Neural cell (in vitro differentiated cells): ENCODE measurements at regions not wholly inside any gene's neighbourhood (a gene's known extent, or its start where the extent isn't known, plus 50 kb on each side); places are given as distances from the start of the nearest gene placed in this dataset.

Source experiments
- H2AFZ ChIP-seq: fragments of 200-600, 300-800 bp; sonication (generic), shearing (Covaris generic); 2 replicates; pipeline ENCODE4 v1.6.0; 2014; ENCODE audit warnings: low read depth, mild to moderate bottlenecking, antibody characterized with exemption, low read length, moderate library complexity
- H3F3A ChIP-seq: fragments of 200-600 bp; shearing (Covaris generic); 2 replicates; pipeline ENCODE4 v1.6.1; 2016; ENCODE audit warnings: mild to moderate bottlenecking, moderate library complexity, mixed read lengths, antibody characterized with exemption, low read length; ENCODE audit not compliant: insufficient read depth, poor library complexity, severe bottlenecking
- H3K27ac ChIP-seq: fragments of 200-600, 300-800 bp; sonication (generic), shearing (Covaris generic); 2 replicates; pipeline ENCODE4 v1.5.1; 2014; ENCODE audit warnings: mild to moderate bottlenecking, low read length, moderate library complexity
- H3K27me3 ChIP-seq: fragments of 300-800, 200-600 bp; sonication (generic), shearing (Covaris generic); 2 replicates; pipeline ENCODE4 v1.6.0; 2014; ENCODE audit warnings: mild to moderate bottlenecking, low read depth, low read length, moderate library complexity; ENCODE audit not compliant: insufficient read depth
- H3K36me3 ChIP-seq: fragments of 300-800, 200-600 bp; sonication (generic), shearing (Covaris generic); 2 replicates; pipeline ENCODE4 v1.5.1; 2014; ENCODE audit warnings: mild to moderate bottlenecking, antibody characterized with exemption, low read length, moderate library complexity; ENCODE audit not compliant: insufficient read depth
- H3K4me2 ChIP-seq: fragments of 300-800, 200-600 bp; sonication (generic), shearing (Covaris generic); 2 replicates; pipeline ENCODE4 v1.6.0; 2014; ENCODE audit warnings: mild to moderate bottlenecking, low read length
- H3K4me3 ChIP-seq: fragments of 300-800, 200-600 bp; sonication (generic), shearing (Covaris generic); 2 replicates; pipeline ENCODE4 v1.5.1; 2014; ENCODE audit warnings: mild to moderate bottlenecking, low read length, moderate library complexity
- H3K79me2 ChIP-seq: fragments of 200-600 bp; shearing (Covaris generic); replicated peaks from 2 replicates; pipeline ENCODE4 v1.6.0; 2014; ENCODE audit warnings: mild to moderate bottlenecking, low read length, moderate library complexity; ENCODE audit not compliant: insufficient read depth
- H3K9ac ChIP-seq: fragments of 300-800, 200-600 bp; sonication (generic), shearing (Covaris generic); 2 replicates; pipeline ENCODE4 v1.6.1; 2016; ENCODE audit warnings: mild to moderate bottlenecking, low read length, mixed read lengths
- H3K9me2 ChIP-seq: fragments of 200-600 bp; shearing (Covaris generic); 2 replicates; pipeline ENCODE4 v1.6.1; 2016; ENCODE audit warnings: mild to moderate bottlenecking, low read length, mixed read lengths; ENCODE audit not compliant: insufficient read depth
- H3K9me3 ChIP-seq: fragments of 200-600, 300-800 bp; sonication (generic), shearing (Covaris generic); 2 replicates; pipeline ENCODE4 v1.6.1; 2016; ENCODE audit warnings: mild to moderate bottlenecking, mixed run types, low read length, moderate library complexity, mixed read lengths
- H4K20me1 ChIP-seq: fragments of 200-600 bp; shearing (Covaris generic); 2 replicates; pipeline ENCODE4 v1.6.1; 2016; ENCODE audit warnings: mild to moderate bottlenecking, mixed run types; ENCODE audit not compliant: insufficient read depth
- CTCF ChIP-seq: fragments of 450-650 bp; IDR thresholded peaks from 2 replicates; pipeline ENCODE4 v1.5.1; 2014; ENCODE audit warnings: antibody characterized with exemption, mild to moderate bottlenecking, moderate library complexity; ENCODE audit not compliant: poor library complexity, severe bottlenecking
- EP300 ChIP-seq: fragments of 450-650 bp; conservative IDR thresholded peaks from 2 replicates; pipeline ENCODE4 v1.6.1; 2014; ENCODE audit warnings: antibody characterized with exemption, mild to moderate bottlenecking, moderate library complexity; ENCODE audit not compliant: poor library complexity, severe bottlenecking
- EZH2 ChIP-seq: fragments of 200-600, 300-800 bp; shearing (Covaris generic), sonication (generic); IDR thresholded peaks from 2 replicates; pipeline ENCODE4 v1.6.1; 2014; ENCODE audit warnings: antibody characterized with exemption, low read length, borderline replicate concordance, mild to moderate bottlenecking; ENCODE audit not compliant: insufficient read depth, poor library complexity, severe bottlenecking
- MXI1 ChIP-seq: fragments of 450-650 bp; conservative IDR thresholded peaks from 2 replicates; pipeline ENCODE4 v1.6.1; 2014; ENCODE audit warnings: antibody characterized with exemption, mild to moderate bottlenecking; ENCODE audit not compliant: poor library complexity, severe bottlenecking
- POLR2AphosphoS5 ChIP-seq: IDR thresholded peaks from 2 replicates; pipeline ENCODE4 v1.6.1; 2012
- RAD21 ChIP-seq: fragments of 450-650 bp; conservative IDR thresholded peaks from 2 replicates; pipeline ENCODE4 v1.6.1; 2014; ENCODE audit warnings: antibody characterized with exemption, mild to moderate bottlenecking, moderate library complexity
- REST ChIP-seq: IDR thresholded peaks from 2 replicates; pipeline ENCODE4 v1.6.1; 2012; ENCODE audit warnings: borderline replicate concordance
- SMC3 ChIP-seq: fragments of 450-650 bp; conservative IDR thresholded peaks from 2 replicates; pipeline ENCODE4 v1.6.1; 2014; ENCODE audit warnings: antibody characterized with exemption, mild to moderate bottlenecking, moderate library complexity; ENCODE audit not compliant: poor library complexity
- TAF1 ChIP-seq: IDR thresholded peaks from 2 replicates; pipeline ENCODE4 v1.6.1; 2012; ENCODE audit warnings: low read depth

- Histone ChIP-seq H3K9me2 (no peaks in the 10 kb centered on the region), H3F3A (no peaks in the 10 kb centered on the region), H3K36me3 (no peaks in the 10 kb centered on the region), H2AFZ (no peak overlapping the region), H3K4me2 (no peak overlapping the region), H3K9ac (no peak overlapping the region), H3K4me3 (no peak overlapping the region), H3K9me3 (no peaks in the 10 kb centered on the region), H3K27ac (no peak overlapping the region), H3K27me3 (no peaks in the 10 kb centered on the region), H4K20me1 (no peaks in the 10 kb centered on the region), H3K79me2 (no peaks in the 10 kb centered on the region)
- TF ChIP-seq EP300, result no peak
- no peak for TF ChIP-seq EZH2
- TF ChIP-seq SMC3, result no peak
- TF ChIP-seq RAD21, result no peak
- no peak for TF ChIP-seq POLR2AphosphoS5
- TF ChIP-seq MXI1, result no peak
Measured at GRCh38 chr11:69873166-69874077, 54.2 kb upstream of the FGF3 start.

- H3F3A ChIP-seq, result no peaks in the 10 kb centered on the region
- H3K9me2 ChIP-seq, result no peaks in the 10 kb centered on the region
- no peaks in the 10 kb centered on the region for H3K79me2 ChIP-seq
- no peaks in the 10 kb centered on the region for H3K36me3 ChIP-seq
- H3K27me3 ChIP-seq, result no peaks in the 10 kb centered on the region
- H3K9ac ChIP-seq, result no peak overlapping the region
- H3K4me3 ChIP-seq, result no peak overlapping the region
- H2AFZ ChIP-seq, result no peak overlapping the region
- TF ChIP-seq EP300 (no peak), RAD21 (no peak), POLR2AphosphoS5 (no peak), TAF1 (no peak), EZH2 (no peak), SMC3 (no peak), CTCF (no peak), REST (no peak), MXI1 (no peak)
- H3K27ac ChIP-seq, result no peak overlapping the region
- no peaks in the 10 kb centered on the region for H4K20me1 ChIP-seq
- H3K9me3 ChIP-seq, result no peaks in the 10 kb centered on the region
- H3K4me2 ChIP-seq, result no peak overlapping the region
Measured at GRCh38 chr11:69874178-69874983, 55.2 kb upstream of the FGF3 start.
